GM21825 (cell line): ENCODE measurements at regions not wholly inside any gene's neighbourhood (a gene's known extent, or its start where the extent isn't known, plus 50 kb on each side); places are given as distances from the start of the nearest gene placed in this dataset.
"Not testable (repeated sequence)": the region's sequence is repeated elsewhere in the genome, so short reads cannot be mapped to it uniquely, and the experiment has no call there.

Experiments used
- ATAC-seq: cut with Tn5 transposase; IDR thresholded peaks from one replicate; pipeline ENCODE4 v1.9.1; 2021; ENCODE audit warnings: mild to moderate bottlenecking, moderate library complexity; ENCODE audit not compliant: unreplicated experiment

GRCh38 chr3:16707260-16707659 is 102.0 kb upstream of the DAZL start:
- ATAC-seq = no peak

- ATAC-seq = no peak
Observed at GRCh38 chr3:16708285-16708684, 103.1 kb upstream of the DAZL start.

- ATAC-seq = not testable (repeated sequence)
Observed at GRCh38 chr3:16711691-16712090, 106.5 kb upstream of the DAZL start.

- no peak for ATAC-seq
Observed at GRCh38 chr3:16715281-16715680, 110.1 kb upstream of the DAZL start.

- ATAC-seq = no peak
Observed at GRCh38 chr3:16719426-16719825, 114.2 kb upstream of the DAZL start.

- ATAC-seq = no peak
Observed at GRCh38 chr3:16720367-16720940, 115.2 kb upstream of the DAZL start.

- ATAC-seq = no peak
Observed at GRCh38 chr3:16721494-16721893, 116.3 kb upstream of the DAZL start.

- no peak for ATAC-seq
Observed at GRCh38 chr3:16723978-16724377, 118.8 kb upstream of the DAZL start.

- ATAC-seq = no peak
Observed at GRCh38 chr3:16724487-16724886, 119.3 kb upstream of the DAZL start.

GRCh38 chr3:16725972-16726371 is 120.7 kb upstream of the DAZL start:
- ATAC-seq = no peak

GRCh38 chr3:16728770-16729745 is 123.8 kb upstream of the DAZL start:
- ATAC-seq = no peak

GRCh38 chr3:16738451-16738850 is 133.2 kb upstream of the DAZL start:
- no peak for ATAC-seq

- no peak for ATAC-seq
Observed at GRCh38 chr3:16739541-16740105, 134.4 kb upstream of the DAZL start.

- no peak for ATAC-seq
Observed at GRCh38 chr3:16740515-16740914, 135.3 kb upstream of the DAZL start.

- no peak for ATAC-seq
Observed at GRCh38 chr3:16741103-16741758, 136.0 kb upstream of the DAZL start.

- ATAC-seq = peak; percentile 61
Observed at GRCh38 chr3:16741890-16742289, 136.7 kb upstream of the DAZL start.

- ATAC-seq = no peak
Observed at GRCh38 chr3:16743276-16743675, 138.1 kb upstream of the DAZL start.

GRCh38 chr3:16759227-16759903 is 125.4 kb upstream of the PLCL2 start:
- no peak for ATAC-seq

- no peak for ATAC-seq
Observed at GRCh38 chr3:16761571-16761970, 123.2 kb upstream of the PLCL2 start.

- no peak for ATAC-seq
Observed at GRCh38 chr3:16765661-16766060, 119.1 kb upstream of the PLCL2 start.

- no peak for ATAC-seq
Observed at GRCh38 chr3:16767006-16767405, 117.7 kb upstream of the PLCL2 start.
